GM19452 (cell line): ENCODE measurements at regions not wholly inside any gene's neighbourhood (a gene's known extent, or its start where the extent isn't known, plus 50 kb on each side); places are given as distances from the start of the nearest gene placed in this dataset.

ENCODE experiments used
- ATAC-seq: cut with Tn5 transposase; IDR thresholded peaks from one replicate; pipeline ENCODE4 v1.9.1; 2021; ENCODE audit not compliant: unreplicated experiment

DNA sequence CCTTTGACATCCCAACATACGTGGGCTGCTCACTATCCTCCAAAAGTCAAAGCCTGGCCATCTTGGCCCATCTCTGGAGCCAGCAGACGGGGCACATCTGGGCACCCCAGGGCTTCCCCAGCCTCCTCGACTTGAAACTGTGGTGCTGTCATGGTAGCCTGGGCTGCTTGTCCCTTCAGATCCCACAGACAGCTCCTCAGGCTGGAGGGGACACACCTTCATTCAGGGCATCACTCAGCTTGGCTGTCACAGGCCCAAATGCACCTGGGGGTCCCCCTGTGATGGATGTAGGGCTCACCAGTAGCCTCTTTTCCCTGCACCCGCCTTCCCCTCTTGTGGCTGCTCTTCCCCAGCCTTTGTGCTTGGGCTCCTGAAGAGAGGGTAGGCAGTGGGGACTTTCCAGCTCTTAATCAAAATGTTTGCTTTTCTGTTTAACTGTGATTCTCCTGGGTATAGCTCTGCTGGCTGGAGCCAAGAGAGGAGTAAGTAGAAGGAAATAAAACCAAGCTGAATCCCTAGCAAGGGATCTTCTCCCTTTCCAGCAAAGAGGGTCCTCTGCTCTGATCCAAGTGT, 92.3 kb downstream of the GYPC start:
- no peak for ATAC-seq

DNA sequence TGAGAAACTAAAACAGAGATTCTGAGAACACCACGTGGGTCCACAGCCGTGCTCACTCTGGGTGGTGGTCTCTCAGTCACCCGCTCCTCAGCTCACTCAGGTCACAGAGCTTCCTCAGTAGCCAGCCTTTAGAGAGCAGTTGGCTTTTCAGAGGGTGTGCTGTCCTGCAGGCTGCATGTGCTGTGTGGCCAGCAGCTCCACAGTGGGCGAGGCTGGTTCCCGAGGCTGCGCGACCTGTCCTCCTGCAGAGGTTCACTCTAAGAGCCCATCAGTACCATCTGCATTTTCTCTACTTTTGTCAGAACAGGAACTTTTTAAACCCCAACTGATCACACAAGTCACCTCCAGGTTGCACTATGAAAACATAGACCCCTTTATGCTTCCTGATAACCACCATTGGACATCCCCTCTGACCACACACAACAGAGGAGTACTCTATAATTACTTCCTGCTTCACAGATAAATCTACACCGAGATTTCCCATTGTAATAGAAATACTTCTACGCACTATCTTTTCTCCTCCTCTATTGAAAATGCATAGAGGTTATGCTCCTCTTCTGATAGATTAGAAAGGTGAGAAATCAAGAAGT, 93.1 kb downstream of the GYPC start:
- no peak for ATAC-seq

DNA sequence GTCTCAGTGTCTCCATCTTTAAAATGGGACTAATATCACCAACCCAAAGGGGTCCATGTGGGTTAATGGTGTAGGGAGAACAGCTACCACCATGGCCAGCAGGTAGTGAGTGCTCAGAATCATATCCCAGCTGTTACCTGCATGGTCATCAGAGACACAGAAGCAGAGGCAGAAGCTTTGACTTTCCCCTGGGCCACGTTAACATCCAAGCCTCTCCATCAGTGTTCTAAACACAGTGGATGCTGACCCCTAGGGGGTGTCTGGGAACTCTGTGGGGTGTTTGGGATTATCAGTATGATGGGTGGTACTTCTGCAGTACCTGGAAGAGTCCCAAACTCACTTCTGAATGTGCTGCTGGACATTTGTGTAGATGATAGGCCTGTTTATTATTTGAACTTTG, 93.6 kb downstream of the GYPC start:
- no peak for ATAC-seq

DNA sequence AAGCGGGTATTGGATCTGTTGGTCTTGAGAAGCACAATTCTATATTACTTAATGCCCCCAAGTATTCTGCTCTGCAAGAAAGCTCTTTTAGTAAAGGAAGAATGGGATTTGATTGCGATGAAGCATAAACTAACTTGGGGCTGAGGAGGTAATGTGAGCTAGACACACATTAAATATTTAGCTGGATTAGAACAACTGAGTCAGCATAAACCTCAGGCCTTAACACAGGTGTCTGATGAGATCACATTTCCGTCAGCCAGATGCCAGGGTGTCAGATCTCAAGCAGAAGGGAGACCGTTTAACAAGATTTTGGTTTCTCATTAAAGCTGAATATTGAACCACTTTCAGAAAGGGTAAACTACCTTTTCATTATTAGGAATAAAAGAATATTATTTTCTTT, 94.5 kb downstream of the GYPC start:
- ATAC-seq, result no peak

DNA sequence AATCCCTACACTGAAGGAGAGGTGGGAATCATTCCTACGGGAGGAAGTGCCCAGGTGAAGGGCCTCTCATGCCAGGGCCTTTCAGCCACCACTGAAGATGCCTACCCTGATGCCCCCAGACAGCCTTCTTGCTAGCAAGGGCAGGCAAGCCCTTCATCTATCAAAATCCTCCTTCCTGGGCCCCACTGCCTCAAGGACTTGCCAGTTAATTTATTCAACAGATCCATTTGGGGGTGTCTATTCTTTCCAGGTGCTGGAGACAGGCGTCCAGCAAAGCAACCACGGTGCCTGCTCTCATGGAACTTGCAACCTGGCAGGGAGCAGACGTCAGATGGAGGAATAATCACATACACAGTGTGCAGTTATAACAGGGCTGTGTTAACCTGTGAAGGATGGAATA, 95.5 kb downstream of the GYPC start:
- ATAC-seq, result no peak

DNA sequence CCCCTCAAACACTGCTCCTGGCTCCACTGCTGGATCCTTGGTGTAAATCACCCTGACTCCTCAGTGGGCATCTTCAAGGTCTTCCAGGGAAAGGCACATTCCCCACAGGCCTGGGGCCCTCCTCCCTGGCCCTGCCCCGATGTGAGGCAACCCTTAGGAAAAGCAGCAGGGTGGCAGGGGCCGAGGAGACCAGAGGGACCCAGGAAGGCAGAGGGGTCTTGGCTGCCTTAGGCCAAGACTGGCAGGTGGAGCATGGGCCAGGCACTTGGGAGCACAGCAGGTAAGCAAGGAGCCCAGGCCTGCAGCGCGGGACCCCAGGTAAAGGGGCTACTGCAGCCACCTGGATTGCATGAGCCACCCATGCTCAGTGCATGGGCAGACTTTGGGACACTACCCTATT, 96.9 kb downstream of the GYPC start:
- no peak for ATAC-seq

DNA sequence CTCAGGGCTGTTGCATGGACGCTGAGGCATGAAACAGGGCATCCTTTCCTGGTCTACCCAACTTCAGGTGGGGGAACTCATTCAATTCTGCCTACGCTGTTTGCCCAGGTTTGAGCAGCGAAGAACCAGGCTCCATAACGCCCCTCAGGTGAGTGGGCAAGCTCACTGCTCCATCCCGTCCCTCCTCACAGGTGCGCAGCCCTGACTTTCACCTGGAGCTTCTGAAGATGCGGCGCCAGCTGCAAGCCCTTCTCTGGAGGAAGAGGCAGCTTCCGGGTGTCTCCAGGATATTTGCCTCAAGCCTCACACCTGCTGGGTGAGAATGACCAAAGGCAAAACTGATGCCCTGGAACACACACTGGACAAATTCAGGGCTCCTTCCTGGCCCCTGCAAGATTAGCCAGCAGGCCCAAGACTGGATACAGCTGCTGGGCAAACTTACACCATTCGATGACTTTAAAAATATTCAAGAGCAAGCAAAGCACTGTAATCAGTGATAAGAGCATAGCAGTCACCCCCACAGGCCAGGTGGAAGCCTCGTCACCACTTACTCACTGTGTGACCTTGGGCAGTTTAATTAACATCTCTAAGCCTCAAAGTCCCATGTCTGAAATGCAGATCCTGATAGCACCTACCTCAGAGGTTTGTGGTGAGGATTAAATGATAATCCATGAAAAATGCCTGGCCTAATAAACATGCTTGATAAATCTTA, 97.7 kb downstream of the GYPC start:
- ATAC-seq, result no peak

DNA sequence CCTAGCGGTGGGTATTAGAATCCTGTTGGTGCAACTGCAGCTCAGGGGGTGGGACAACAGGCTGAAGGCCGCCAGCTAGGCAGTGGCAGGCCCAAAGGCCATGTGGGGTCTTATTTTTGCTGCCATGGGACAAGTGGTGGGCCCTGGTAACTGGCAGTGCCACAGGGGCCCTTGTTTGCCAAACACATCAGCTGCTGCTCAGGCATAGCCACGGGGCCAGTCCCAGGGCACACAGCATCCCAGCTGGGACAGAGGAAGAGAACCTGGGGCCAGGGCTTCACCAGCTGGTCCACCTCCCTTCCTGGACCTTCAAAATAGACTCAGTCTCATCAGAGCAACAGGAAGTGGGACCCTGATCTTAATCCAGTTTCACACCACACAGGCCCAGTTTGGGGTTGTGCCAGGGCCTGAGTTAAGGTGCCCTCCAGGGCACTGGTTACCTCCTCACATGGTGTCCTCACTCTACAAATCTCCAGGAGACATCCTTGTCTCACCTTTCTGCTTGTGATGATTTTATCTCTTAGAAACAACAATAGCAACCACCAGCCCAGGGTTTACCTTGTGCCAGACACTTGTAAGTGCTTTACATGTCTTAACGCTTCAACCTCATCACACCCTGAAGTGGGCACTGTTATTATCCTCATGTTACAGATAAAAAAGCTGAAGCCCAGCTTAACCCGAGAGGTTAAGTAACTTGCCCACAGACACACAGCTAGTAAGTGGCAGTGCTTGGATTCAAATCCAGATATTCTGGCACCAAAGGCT, 98.5 kb downstream of the GYPC start:
- no peak for ATAC-seq

DNA sequence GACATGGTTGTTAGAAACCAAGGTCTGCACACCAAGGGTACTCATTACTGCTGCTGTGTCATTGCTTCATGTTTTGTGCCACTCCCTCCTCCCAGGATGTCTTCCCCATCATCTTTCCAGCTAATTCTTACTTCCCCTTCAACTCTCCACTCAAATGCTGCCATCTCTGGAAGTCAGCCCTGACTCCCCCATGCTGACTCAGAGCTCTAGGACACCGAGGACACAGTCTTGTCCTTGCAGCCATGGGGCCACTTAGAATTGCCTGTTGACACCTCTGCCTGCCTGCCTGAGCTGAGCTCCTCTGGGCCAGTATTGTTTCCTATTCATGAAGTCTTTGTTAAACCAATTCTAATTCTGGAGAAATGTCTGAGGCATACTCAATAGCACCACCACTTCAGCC, 100.2 kb downstream of the GYPC start:
- ATAC-seq, result no peak

DNA sequence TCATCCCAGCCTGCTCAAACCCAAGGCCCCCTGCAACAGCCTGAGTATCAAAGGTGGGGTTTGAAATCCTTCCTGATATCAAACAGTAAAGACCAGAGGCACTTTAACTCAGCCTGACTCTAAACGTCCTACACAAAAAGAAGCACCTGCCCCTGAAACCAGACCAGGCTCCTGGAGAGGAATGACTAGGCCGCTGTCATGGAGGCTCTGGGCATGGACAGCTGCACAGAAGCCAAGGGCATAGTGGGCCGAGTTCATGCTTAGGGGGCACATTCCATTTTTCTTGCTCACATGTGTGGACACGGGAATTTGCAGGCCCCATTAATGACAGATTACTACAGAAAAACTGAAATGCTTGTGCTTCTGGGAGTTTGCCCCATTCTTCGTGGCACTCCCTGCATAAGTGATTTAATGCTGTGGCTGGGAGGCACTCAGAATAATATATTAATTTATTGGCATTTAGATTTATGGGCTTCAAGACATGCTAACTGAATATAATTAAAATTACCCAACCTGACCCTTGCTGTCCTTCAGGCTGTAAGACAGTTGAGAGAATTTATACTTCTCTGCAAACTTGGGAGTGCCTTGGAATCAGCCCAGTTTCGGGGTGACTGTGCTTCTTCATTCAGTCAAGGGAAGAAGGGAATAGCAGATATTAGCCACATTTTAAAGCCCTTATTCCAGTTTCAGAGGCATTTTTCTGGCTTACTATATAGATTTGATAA, 105.5 kb downstream of the GYPC start:
- ATAC-seq, result no peak

DNA sequence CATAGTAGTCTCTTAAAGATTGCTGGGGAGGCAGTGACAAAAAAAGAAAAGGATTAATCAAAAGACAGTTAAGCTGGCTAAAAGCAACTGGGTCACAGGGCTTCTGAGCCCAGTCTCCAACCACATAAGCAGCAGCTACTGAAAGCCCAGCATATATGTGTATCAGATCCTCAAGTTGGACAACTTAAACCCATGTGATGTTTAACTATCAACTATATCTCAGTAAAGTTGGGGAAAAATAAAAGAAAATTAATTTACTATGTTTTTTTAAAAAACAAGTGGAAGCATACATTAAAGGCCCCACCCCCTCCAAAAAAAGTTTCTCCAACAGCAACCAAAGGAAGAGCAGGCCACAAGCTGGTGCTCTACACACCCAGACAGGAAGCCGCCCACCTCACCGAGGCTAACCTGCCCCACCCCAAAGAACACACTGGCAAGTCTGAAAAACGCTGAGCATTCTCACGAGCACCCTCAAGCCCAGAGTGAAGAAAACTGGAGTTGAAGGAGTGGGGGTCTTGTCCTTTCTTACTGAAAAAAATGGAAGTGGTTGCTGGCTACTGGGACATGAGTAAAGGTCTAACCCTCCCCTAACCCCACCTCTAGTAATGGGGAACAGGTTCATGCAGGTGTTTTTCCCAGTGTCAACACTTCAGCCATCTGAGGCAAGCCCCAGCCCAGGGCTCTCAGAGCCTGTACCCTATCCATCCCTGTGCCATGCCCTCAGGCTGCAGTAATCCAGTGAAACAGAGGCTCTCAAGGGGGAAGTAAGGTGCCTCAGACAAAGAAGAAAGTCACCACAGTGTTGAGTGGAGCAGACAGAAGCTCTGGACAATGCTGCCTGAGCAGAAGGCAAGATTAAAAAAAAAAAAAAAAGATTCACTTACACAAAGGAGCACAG, 106.3 kb downstream of the GYPC start:
- ATAC-seq, result no peak

DNA sequence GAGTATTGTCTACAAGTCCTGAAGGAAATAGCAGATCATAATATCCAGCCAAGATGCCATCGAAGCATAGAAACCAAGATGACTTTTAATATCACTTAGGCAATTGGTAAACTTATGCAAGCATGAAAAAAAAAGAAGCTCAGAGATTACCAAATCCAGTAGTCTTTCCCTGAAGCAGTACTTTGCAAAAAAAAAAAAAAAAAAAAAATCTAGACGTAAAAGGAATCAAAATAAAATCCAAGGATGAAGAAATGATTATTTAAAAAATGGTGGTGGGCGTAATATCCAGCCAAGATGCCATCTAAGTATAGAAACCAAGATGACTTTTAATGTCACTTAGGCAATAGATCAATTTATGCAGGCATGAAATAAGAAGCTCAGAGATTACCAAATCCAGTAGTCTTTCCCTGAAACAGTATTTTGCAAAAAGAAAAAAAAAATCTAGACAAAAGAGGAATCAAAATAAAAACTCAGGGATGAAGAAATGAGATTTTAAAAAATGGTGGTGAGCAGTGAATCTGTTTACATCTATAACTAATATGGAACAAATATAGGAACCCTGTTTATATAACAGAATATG, 108.8 kb downstream of the GYPC start:
- ATAC-seq, result no peak

DNA sequence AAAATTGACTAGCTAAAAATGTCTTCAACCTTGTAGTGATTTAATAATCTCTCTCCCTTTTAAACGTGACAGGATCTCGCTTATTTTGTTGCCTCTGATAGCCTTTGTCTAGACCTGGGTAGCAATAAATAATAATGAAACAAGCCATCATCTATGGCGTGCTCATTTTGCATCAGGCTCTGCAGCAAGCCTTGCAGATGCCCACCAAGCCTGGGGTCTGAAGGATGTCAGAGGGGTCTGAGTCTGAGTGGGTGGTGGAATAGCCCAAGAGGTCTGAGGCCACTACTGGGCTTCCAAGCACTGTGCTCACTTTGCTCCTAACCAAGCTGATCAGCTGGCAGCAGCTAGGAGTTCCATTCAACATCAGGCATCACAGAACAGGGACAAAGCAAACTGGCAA, 109.4 kb downstream of the GYPC start:
- no peak for ATAC-seq

DNA sequence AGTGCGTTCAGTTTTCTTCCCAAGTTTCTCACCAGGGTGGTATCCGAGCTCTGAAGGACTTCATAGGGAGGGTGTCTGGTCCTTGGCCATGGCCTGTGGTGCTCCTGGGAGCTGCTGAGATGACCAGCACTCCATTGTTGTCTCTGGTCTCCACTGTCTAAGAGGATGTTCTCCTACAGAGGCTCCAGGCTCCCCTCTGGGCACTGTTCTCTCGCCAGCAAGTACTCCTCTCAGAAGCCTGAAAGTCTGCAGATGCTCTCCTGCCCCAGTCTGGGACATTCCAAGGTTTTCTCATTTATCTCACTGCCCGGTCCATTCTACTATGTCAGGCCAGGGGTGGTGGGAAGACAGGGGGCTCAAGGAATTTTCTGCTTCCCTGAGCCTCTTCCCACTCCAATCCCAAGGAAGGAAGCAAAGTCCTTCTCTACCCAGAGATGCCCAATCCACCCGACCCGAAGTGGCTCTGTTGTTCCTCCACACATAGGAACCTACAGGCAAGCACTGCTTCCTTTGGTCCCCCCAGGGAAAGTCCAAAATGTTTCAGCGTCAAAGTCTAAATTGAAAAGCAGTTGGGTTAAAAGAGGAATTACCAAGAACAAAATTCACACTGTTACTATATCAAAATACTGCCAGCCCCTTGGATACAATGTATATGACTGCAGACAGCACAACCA, 110.5 kb downstream of the GYPC start:
- ATAC-seq, result no peak

DNA sequence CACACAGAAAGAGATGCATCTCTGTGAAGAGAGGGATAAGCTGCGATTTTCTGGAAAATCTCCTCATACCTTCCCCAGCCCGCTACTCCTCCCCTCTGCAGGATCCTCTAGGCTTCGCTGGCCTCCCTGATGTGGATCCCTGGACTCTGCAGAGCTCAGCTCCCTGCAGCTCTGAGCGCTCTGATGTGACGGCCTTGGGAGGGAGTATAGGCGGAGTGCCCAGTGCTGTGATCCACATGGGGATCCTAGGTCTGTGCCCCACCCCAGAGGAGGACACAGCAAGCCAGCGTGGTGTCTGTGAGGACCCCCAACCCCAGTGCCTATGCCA, 111.0 kb downstream of the GYPC start:
- no peak for ATAC-seq

DNA sequence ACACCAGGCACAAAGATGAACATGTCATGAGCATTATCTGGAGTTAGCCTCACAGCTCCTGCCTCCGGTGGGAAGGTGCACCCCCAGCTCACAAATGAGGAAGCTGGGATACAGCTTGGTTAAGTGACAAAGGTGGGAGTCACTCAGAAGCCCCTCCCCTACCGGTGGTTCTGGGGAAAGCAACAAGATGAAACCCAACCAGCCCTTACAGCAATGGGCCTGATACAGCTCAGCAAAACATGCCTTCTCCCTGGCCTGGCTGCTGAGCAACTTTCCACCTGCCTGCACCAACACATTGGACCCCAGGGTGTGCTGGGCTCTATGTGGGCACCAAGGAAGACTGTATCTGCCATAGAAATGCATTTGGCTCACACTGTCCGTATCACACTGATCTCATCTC, 113.2 kb downstream of the GYPC start:
- no peak for ATAC-seq

DNA sequence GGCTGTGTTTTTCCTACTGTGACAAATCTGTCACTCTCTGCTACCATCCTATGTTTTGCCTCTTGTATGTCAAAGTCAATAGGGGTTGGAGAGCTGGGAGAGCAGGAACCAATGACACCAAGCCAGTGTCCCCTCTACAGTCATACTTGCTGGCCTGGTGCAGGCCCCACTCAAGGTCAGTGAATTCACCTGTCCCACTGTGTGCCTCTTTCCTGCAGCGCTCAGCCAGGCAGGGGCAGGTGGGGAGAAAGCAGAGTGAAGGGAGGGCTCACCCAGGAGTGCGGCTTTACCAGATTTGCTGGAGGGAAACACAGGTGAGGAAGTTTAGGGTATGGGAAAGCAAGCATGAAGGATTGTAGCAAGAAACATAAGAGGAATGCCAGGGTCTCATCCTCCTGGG, 114.5 kb downstream of the GYPC start:
- no peak for ATAC-seq

DNA sequence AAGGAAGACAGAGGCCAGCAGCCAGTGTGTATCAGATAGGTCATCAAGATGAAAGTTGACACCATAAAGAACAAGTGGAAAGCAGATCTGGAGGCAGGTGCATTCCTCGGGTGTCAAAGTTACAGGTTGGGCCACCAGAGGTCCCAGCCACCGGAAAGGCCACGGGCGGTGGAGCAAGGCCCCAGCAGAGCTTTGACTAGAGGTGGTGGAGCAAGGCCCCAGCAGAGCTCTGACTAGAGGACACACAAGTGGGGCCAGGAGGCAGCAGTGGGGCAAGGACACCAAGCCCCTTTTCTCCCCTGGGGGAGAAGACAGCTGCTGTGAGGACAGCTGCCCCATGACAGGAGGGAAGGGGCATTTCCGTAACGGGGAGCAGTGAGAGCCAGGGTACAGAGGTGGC, 115.1 kb downstream of the GYPC start:
- ATAC-seq, result no peak

DNA sequence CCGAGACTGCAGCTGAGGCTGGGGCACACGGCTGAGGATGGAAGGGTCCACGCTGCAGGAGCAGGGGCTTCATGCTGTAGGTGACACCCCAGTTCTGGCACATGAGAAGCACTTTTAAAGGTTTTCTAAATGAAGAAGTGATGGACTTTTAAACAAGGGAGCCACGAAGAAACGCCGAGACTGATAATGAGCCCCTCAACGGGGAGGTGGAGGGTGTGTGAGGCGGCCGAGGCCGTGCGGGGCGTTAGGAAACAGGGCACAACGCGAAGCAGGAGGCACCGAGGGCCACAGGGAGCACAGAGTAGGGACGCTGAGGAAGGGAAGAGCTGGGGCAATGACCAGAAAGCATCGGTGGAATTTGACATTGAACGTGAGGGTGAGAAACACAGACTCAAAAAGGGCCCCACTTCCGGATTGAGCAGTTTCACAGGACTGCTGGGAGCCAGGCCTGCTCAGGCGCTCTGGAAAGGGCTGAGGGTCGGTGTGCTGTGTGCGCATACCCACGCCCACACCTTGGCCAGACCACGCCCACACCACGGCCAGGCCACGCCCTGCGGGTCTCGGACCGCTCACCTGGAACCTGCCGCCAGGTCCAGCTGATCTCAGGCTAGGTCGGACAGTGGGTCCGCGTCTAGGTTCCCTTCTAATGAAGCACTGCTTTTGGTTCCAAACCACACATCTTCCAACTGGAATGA, 115.7 kb downstream of the GYPC start:
- no peak for ATAC-seq
